ENCODE measurements at regions not wholly inside any gene's neighbourhood (a gene's known extent, or its start where the extent isn't known, plus 50 kb on each side); places are given as distances from the start of the nearest gene placed in this dataset.

GRCh38 chr1:55333461-55333860, 118.3 kb upstream of the USP24 start:
- TF ChIP-seq RXRA (IDR thresholded peaks at IDR 0.05; ENCODE audit: insufficient read depth, low read depth, low read length) (no peak), JUND (IDR thresholded peaks at IDR 0.05; ENCODE audit: low read length) (no peak), MAX (IDR thresholded peaks at IDR 0.05) (no peak), RAD21 (IDR thresholded peaks at IDR 0.05 in 1 of 2, conservative IDR thresholded peaks at IDR 0.05 in 1 of 2; ENCODE audit: low read depth in 2 of 2, low read length in 2 of 2) (no peak), GABPA (IDR thresholded peaks at IDR 0.05; ENCODE audit: borderline replicate concordance, insufficient read depth, low read length) (no peak), EZH2 (IDR thresholded peaks at IDR 0.05; ENCODE audit: low read depth, low read length, severe bottlenecking) (no peak), CTCF (IDR thresholded peaks at IDR 0.05; ENCODE audit: control extremely low read depth in 1 of 3, insufficient read depth in 1 of 3, low read depth in 1 of 3, low read length in 3 of 3) (no peak), TBP (IDR thresholded peaks at IDR 0.05; ENCODE audit: low read depth, low read length) (no peak), ZNF274 (IDR thresholded peaks at IDR 0.05; ENCODE audit: borderline replicate concordance, extremely low read depth, low read length) (no peak)
